CD4-positive, CD25-positive, alpha-beta regulatory T cell (primary cell): ENCODE measurements at regions not wholly inside any gene's neighbourhood (a gene's known extent, or its start where the extent isn't known, plus 50 kb on each side); places are given as distances from the start of the nearest gene placed in this dataset.
A peak's percentile ranks its signal among the peaks of the same experiment; 100 is the strongest.

Experiments
- ATAC-seq, 2 donors: fragments of 150-1000 bp; cut with Tn5 transposase; one replicate each; pipeline ENCODE4 v1.10.0; 2021; ENCODE audit warnings: low read depth in 2 of 2, moderate number of reproducible peaks in 2 of 2, moderate library complexity in 1 of 2
- DNase-seq, 3 donors: peaks; one replicate each; pipeline versions ENCODE4 v3.0.0 to v3.0.0-alpha.2; 2012 to 2022; ENCODE audit warnings: mixed read lengths in 1 of 3
- H3K27ac ChIP-seq: one replicate; pipeline ENCODE4 v1.7.0; 2013; ENCODE audit warnings: mild to moderate bottlenecking, low read length; ENCODE audit not compliant: insufficient read depth, poor library complexity, severe bottlenecking
- H3K27me3 ChIP-seq: one replicate; pipeline ENCODE4 v1.7.0; 2013; ENCODE audit warnings: low read length; ENCODE audit not compliant: control insufficient read depth, insufficient read depth
- H3K36me3 ChIP-seq: one replicate; pipeline ENCODE4 v1.7.0; 2013; ENCODE audit warnings: mild to moderate bottlenecking, low read length, moderate library complexity; ENCODE audit not compliant: control insufficient read depth, insufficient read depth
- H3K4me1 ChIP-seq: 2 replicates; pipeline ENCODE4 v1.7.0; 2013; ENCODE audit warnings: mild to moderate bottlenecking, low read length; ENCODE audit not compliant: insufficient read depth, control insufficient read depth, poor library complexity, severe bottlenecking
- H3K4me3 ChIP-seq: one replicate; pipeline ENCODE4 v1.7.0; 2013; ENCODE audit warnings: low read depth, mild to moderate bottlenecking, low read length, moderate library complexity
- H3K9me3 ChIP-seq, 2 experiments: 1 replicate in 1 of 2; 2 replicates in 1 of 2; pipeline ENCODE4 v1.7.0; 2013; ENCODE audit warnings: low read length in 2 of 2, mild to moderate bottlenecking in 1 of 2, moderate library complexity in 1 of 2; ENCODE audit not compliant: control insufficient read depth in 2 of 2
- H3K27ac Mint-ChIP-seq, 3 donors: one replicate each; pipeline ENCODE4 v1.8.0; 2020 to 2022; ENCODE audit warnings: mild to moderate bottlenecking in 3 of 3, mixed read lengths in 3 of 3, moderate library complexity in 2 of 3
- H3K27me3 Mint-ChIP-seq: one replicate; pipeline ENCODE4 v1.8.0; 2022; ENCODE audit warnings: mild to moderate bottlenecking, mixed read lengths
- H3K36me3 Mint-ChIP-seq: one replicate; pipeline ENCODE4 v1.8.0; 2020; ENCODE audit warnings: mixed read lengths
- H3K4me1 Mint-ChIP-seq, 4 donors: one replicate each; pipeline ENCODE4 v1.8.0; 2020 to 2022; ENCODE audit warnings: mixed read lengths in 4 of 4, mild to moderate bottlenecking in 1 of 4
- H3K4me3 Mint-ChIP-seq, 4 donors: one replicate each; pipeline ENCODE4 v1.8.0; 2020 to 2022; ENCODE audit warnings: mild to moderate bottlenecking in 4 of 4, mixed read lengths in 4 of 4, moderate library complexity in 3 of 4
- H3K9me3 Mint-ChIP-seq, 7 donors: one replicate each; pipeline ENCODE4 v1.8.0; 2020 to 2022; ENCODE audit warnings: mixed read lengths in 7 of 7, mild to moderate bottlenecking in 3 of 7, moderate library complexity in 2 of 7

DNA sequence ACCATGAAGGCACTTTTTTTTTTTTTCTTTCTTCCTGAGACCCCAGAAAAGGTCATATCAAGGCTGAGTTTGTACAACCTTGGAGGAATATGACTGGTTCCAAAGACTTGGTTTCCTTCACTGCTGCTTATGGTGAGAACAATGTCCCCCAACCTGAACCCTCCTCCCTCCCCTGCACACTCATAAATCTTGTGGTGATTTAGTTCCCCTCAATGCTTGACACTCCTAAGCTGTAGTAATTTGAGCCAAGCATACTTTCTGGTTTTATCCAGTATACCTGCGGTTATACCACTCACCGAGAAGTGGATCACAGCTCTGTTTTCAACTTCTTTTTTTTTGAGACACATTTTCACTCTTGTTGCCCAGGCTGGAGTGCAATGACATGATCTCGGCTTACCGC, 149.9 kb upstream of the KLF4 start:
- no peak for ATAC-seq
- H3K4me3 ChIP-seq: no peak overlapping the region
- no peak overlapping the region for H3K27ac Mint-ChIP-seq
- no peaks in the 10 kb centered on the region for H3K9me3 ChIP-seq
- peaks cover 4% of the 10 kb centered on the region for H3K27me3 ChIP-seq
- H3K36me3 Mint-ChIP-seq: no peaks in the 10 kb centered on the region
- no peak for DNase-seq
- peaks cover 33% of the 10 kb centered on the region for H3K27me3 Mint-ChIP-seq
- H3K9me3 Mint-ChIP-seq: peaks cover 0 to 4% (median 2%) of the 10 kb centered on the region in 7 donors
- H3K27ac ChIP-seq: no peak overlapping the region
- H3K4me3 Mint-ChIP-seq: no peak overlapping the region
- H3K4me1 Mint-ChIP-seq: peaks cover 0 to 9% (median 0%) of the 10 kb centered on the region in 4 donors
- H3K4me1 ChIP-seq: no peaks in the 10 kb centered on the region
- no peaks in the 10 kb centered on the region for H3K36me3 ChIP-seq

DNA sequence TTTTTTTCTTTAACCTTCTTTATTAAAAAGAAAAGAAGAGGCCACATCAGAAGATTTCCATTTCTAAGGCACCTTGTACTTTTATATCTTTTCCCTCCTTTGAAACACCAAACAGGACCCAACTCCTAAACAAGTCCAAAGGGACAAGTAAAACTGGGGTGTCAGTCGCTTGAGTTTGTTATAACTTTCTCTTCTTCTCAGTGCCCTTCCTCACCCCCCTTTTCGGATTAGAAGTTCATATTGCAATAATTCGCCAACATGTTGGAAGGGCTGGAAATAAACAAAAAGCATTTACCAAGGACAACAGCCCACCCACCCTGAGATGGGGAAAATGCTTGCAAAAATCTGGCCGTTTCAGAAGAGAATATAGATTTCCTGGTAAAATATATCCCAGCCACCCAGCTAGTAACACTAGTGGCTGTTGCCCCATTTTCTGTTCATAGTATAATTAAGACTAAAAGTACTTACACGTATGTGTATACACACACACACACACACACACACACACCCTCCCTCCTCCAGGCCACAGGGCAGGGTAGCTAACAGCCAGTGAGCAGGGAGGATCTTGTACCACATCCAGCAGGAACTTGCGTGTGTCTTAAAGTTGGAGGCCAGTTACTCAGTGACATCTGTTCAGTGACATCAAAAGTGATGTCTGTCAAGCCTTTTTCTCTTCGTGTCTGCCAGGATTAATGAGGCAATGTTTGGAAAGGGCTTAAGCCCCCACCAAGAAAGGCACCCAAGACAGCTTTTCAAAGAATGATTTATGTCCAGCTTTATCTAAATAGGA, 149.1 kb upstream of the KLF4 start:
- H3K27ac Mint-ChIP-seq: no peak overlapping the region
- no peaks in the 10 kb centered on the region for H3K4me1 ChIP-seq
- no peaks in the 10 kb centered on the region for H3K36me3 Mint-ChIP-seq
- no peak overlapping the region for H3K4me3 ChIP-seq
- peaks cover 36% of the 10 kb centered on the region for H3K27me3 Mint-ChIP-seq
- no peak for DNase-seq
- no peaks in the 10 kb centered on the region for H3K36me3 ChIP-seq
- no peak for ATAC-seq
- peaks cover 0 to 9% (median 0%) of the 10 kb centered on the region in 4 donors for H3K4me1 Mint-ChIP-seq
- peak overlapping the region in 1 of 4 donors; percentile 41 for H3K4me3 Mint-ChIP-seq
- H3K27me3 ChIP-seq: peaks cover 4% of the 10 kb centered on the region
- H3K9me3 Mint-ChIP-seq: peaks cover 0 to 4% (median 2%) of the 10 kb centered on the region in 7 donors
- H3K9me3 ChIP-seq: no peaks in the 10 kb centered on the region
- H3K27ac ChIP-seq: no peak overlapping the region

DNA sequence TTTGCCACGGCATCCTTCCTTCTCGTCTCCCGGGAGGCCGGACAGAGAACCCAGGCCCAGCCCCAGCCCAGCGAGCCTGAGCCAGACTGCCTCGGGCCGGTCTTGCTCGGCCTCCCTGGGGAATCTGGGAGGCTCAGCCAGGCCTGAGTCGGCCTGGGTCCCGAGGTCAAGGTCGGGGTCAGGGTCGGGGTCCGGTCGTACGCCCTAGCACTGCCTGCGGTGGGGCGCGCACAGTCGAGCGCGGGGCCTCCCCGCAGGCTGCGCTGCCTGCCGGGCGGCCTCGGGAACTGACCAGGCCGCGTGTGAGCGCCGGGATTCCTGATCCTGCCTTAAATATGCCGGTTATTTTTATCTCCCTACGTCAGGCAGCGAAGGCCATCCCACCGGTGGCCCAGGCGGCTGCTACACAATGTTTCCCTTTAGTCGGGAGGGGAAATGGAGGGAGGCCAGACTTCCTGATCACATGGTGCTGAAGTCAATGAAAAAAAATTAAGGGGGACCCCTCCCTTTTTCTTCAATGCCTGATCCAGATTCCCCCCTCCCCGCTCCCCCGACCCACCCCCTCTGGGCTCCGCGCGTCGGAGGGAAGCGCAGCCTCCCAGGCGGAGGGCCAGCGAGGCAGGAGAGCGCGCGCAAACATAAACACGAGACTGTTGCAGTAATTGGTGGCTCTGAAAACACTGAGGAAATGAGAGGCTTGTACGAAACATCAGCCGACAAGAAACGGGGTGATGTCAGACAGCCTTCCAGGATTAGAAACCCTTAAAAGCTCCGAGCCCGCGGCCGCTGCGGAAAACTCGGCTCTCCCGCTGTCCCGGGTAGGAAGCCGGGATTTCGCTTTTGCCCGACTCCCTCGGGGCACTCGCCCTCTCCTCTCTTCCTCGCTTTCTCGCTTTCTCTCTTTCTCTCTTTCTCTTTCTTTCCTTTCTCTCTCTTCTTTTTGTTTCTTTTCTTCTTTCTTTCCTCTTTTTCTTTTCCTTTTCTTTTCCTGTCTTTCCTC, 148.2 kb upstream of the KLF4 start:
- DNase-seq: no peak
- no peaks in the 10 kb centered on the region for H3K36me3 ChIP-seq
- no peak overlapping the region for H3K27ac Mint-ChIP-seq
- peak overlapping the region in 1 of 4 donors; percentile 41 for H3K4me3 Mint-ChIP-seq
- peaks cover 36% of the 10 kb centered on the region for H3K27me3 Mint-ChIP-seq
- peaks cover 0 to 4% (median 2%) of the 10 kb centered on the region in 7 donors for H3K9me3 Mint-ChIP-seq
- no peak overlapping the region for H3K4me3 ChIP-seq
- no peaks in the 10 kb centered on the region for H3K4me1 ChIP-seq
- peaks cover 4% of the 10 kb centered on the region for H3K27me3 ChIP-seq
- H3K27ac ChIP-seq: no peak overlapping the region
- H3K9me3 ChIP-seq: no peaks in the 10 kb centered on the region
- peak in 1 of 2 donors; percentile 33 for ATAC-seq
- no peaks in the 10 kb centered on the region for H3K36me3 Mint-ChIP-seq
- H3K4me1 Mint-ChIP-seq: peaks cover 0 to 9% (median 0%) of the 10 kb centered on the region in 4 donors

DNA sequence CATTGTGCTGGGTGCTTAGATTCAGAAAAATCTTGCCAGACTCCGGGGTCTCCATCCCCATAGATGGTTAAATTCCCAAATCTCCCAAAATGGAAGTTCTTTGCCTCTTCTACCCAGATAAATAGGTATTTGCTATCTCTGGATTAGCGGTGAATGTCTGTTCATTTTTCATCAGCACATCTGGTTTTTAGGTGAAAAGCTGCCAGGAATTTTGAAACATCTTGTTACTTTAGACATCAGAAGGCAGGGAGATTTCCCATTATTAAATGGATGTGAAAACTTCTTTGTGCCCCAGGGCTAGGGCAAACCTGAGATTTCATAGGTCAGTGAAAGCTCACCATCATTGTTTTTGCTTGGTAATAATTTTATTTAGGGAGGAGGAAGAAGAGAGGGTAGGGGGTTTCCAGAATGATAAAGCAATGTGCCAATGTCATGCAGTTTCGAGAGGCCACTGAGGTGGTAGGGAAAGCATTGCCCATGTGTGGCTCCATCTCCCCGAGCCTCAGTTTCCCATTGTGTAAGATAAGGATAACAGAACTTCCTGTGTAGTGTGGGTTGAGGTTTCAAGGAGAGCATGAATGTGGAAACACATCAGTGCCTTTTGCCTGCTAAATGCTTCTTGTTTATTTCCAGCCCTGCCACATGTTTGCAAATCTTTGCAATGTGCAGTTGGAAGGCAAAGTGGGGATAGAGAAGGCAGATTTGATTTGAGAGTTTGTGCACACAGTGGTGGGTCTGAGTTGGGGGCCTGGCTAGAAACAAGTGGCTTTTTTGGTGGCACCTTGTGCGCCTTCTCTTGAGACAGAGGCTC, 147.2 kb upstream of the KLF4 start:
- H3K36me3 Mint-ChIP-seq: no peaks in the 10 kb centered on the region
- DNase-seq (no peak), ATAC-seq (no peak)
- H3K36me3 ChIP-seq: no peaks in the 10 kb centered on the region
- peaks cover 0 to 4% (median 2%) of the 10 kb centered on the region in 7 donors for H3K9me3 Mint-ChIP-seq
- H3K4me1 Mint-ChIP-seq: peaks cover 0 to 9% (median 0%) of the 10 kb centered on the region in 4 donors
- peaks cover 36% of the 10 kb centered on the region for H3K27me3 Mint-ChIP-seq
- no peak overlapping the region for H3K4me3 Mint-ChIP-seq
- H3K27me3 ChIP-seq: peaks cover 4% of the 10 kb centered on the region
- no peak overlapping the region for H3K27ac ChIP-seq
- H3K4me3 ChIP-seq: no peak overlapping the region
- no peaks in the 10 kb centered on the region for H3K4me1 ChIP-seq
- H3K27ac Mint-ChIP-seq: no peak overlapping the region
- H3K9me3 ChIP-seq: no peaks in the 10 kb centered on the region

DNA sequence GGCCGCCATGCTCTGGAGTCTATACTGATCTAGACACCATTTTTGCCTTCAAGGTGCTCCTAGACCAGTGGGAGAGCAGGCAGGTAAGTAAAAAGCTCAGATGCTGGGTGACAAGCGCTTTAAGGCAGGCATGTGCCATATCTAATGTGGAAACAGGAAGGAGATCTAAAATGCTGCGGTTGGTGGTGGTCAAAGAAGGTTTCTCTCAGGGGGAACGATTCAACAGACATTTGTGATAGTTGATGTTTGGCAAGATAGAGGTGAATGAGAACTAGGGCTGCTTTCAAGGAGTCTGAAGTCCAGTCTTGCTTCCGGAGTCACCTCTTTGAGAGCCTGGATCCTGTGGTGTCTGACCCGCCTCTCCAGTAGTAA, 146.2 kb upstream of the KLF4 start:
- Mint-ChIP-seq H3K27me3 (peaks cover 32% of the 10 kb centered on the region), H3K9me3 (peaks cover 0 to 4% (median 0%) of the 10 kb centered on the region in 7 donors), H3K36me3 (no peaks in the 10 kb centered on the region), H3K4me1 (peaks cover 0 to 9% (median 0%) of the 10 kb centered on the region in 4 donors), H3K4me3 (no peak overlapping the region), H3K27ac (no peak overlapping the region)
- Histone ChIP-seq H3K4me3 (no peak overlapping the region), H3K36me3 (no peaks in the 10 kb centered on the region), H3K27me3 (peaks cover 4% of the 10 kb centered on the region), H3K4me1 (no peaks in the 10 kb centered on the region), H3K27ac (no peak overlapping the region), H3K9me3 (no peaks in the 10 kb centered on the region)
- DNase-seq (no peak), ATAC-seq (no peak)

DNA sequence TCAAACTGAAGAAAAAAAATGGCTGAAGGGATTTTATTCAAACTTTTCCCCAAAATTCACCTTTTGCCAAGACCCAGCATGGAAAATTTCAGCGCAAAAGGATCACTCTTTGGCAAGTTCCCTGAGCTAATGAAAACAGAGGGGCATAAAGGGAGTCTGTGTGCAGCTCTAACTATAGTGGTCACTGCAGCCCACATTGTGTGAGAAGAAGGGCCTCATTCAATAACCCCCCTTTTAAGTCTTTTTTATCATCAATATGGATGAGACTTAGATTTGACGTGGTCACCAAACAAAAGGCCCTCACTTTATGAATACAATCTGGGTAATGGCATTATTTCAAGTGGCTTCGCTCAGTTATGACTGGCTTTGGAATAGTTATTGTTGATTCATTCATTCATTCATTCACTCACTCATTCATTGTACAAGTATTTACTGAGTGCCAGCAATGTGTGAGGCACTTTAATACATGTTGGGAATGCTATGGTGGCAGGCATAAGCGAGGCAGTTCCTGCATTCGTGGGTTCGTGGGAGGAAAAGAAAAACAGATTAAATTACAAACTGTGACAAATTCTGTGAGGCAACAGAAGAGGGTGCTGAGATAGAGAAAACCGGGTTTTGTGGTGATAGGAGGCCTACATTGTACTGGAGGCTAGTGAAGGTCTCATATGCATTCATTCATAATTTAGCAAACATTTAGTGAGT, 145.7 kb upstream of the KLF4 start:
- H3K27ac ChIP-seq: no peak overlapping the region
- no peak overlapping the region for H3K4me3 ChIP-seq
- Mint-ChIP-seq H3K27me3 (peaks cover 28% of the 10 kb centered on the region), H3K9me3 (peaks cover 0 to 3% (median 0%) of the 10 kb centered on the region in 7 donors), H3K4me3 (no peak overlapping the region), H3K27ac (no peak overlapping the region), H3K4me1 (peaks cover 0 to 9% (median 0%) of the 10 kb centered on the region in 4 donors), H3K36me3 (no peaks in the 10 kb centered on the region)
- DNase-seq: no peak
- H3K4me1 ChIP-seq: no peaks in the 10 kb centered on the region
- H3K9me3 ChIP-seq: no peaks in the 10 kb centered on the region
- H3K27me3 ChIP-seq: peaks cover 4% of the 10 kb centered on the region
- no peaks in the 10 kb centered on the region for H3K36me3 ChIP-seq
- ATAC-seq: no peak

DNA sequence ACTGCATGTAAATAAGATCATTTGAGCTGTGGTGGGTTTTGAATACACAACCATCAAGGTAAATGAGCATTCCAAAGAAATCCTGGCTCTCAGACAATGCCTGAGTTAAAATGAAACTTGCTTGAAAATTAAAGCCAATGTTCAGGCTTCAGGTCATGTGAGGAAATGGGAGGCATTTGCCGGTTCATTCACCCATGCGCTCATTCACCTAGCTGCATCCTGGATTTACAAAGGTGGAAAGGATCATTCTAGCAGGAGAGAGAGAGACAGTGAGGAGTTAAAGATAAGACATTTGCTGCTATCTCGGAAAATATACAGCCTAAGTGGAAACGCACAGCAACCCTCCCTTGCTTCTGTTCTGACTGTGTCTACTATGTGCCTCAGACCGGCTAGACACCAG, 143.8 kb upstream of the KLF4 start:
- no peak for ATAC-seq
- Mint-ChIP-seq H3K36me3 (no peaks in the 10 kb centered on the region), H3K9me3 (peaks cover 0 to 3% (median 1%) of the 10 kb centered on the region in 7 donors), H3K27me3 (peaks cover 16% of the 10 kb centered on the region), H3K4me3 (no peak overlapping the region), H3K4me1 (peaks cover 0 to 1% (median 0%) of the 10 kb centered on the region in 4 donors), H3K27ac (no peak overlapping the region)
- Histone ChIP-seq H3K4me1 (no peaks in the 10 kb centered on the region), H3K27ac (no peak overlapping the region), H3K36me3 (no peaks in the 10 kb centered on the region), H3K4me3 (no peak overlapping the region), H3K9me3 (no peaks in the 10 kb centered on the region), H3K27me3 (peaks cover 2% of the 10 kb centered on the region)
- no peak for DNase-seq
